OCI-LY1 (cell line): ENCODE measurements at regions not wholly inside any gene's neighbourhood (a gene's known extent, or its start where the extent isn't known, plus 50 kb on each side); places are given as distances from the start of the nearest gene placed in this dataset.

Experiments used
- H2AFZ ChIP-seq: fragments of 200-600 bp; sonication (generic), shearing (Covaris generic); 2 replicates; pipeline ENCODE4 v1.6.0; 2014; ENCODE audit warnings: antibody characterized with exemption, mild to moderate bottlenecking, low read length
- H3F3A ChIP-seq: fragments of 200-600 bp; sonication (generic), shearing (Covaris generic); 2 replicates; pipeline ENCODE4 v1.6.0; 2014; ENCODE audit warnings: mild to moderate bottlenecking, antibody characterized with exemption, low read length, moderate library complexity; ENCODE audit not compliant: insufficient read depth
- H3K27ac ChIP-seq: fragments of 200-600 bp; sonication (generic); 2 replicates; pipeline ENCODE4 v1.5.1; 2014; ENCODE audit warnings: low read length, mixed run types, mild to moderate bottlenecking, low read depth; ENCODE audit not compliant: poor library complexity, severe bottlenecking
- H3K27me3 ChIP-seq: fragments of 200-600 bp; sonication (generic); 2 replicates; pipeline ENCODE4 v1.6.0; 2014; ENCODE audit warnings: antibody characterized with exemption, mild to moderate bottlenecking, low read length, moderate library complexity; ENCODE audit not compliant: insufficient read depth
- H3K36me3 ChIP-seq: fragments of 200-600 bp; sonication (generic); 2 replicates; pipeline ENCODE4 v1.6.1; 2014; ENCODE audit warnings: mild to moderate bottlenecking, antibody characterized with exemption, low read length, moderate library complexity, mixed read lengths; ENCODE audit not compliant: insufficient read depth
- H3K4me1 ChIP-seq: fragments of 200-600 bp; sonication (generic); 2 replicates; pipeline ENCODE4 v1.5.1; 2014; ENCODE audit warnings: mild to moderate bottlenecking, low read length, moderate library complexity; ENCODE audit not compliant: insufficient read depth, severe bottlenecking
- H3K4me2 ChIP-seq: fragments of 200-600 bp; sonication (generic), shearing (Covaris generic); 2 replicates; pipeline ENCODE4 v1.6.1; 2014; ENCODE audit warnings: low read length
- H3K4me3 ChIP-seq: fragments of 200-600 bp; sonication (generic); 2 replicates; pipeline ENCODE4 v1.5.1; 2014; ENCODE audit warnings: low read length, low read depth, mild to moderate bottlenecking, mixed read lengths; ENCODE audit not compliant: poor library complexity, severe bottlenecking
- H3K79me2 ChIP-seq: fragments of 200-600 bp; shearing (Covaris generic); 2 replicates; pipeline ENCODE4 v1.6.1; 2016; ENCODE audit warnings: mixed run types, low read length, mixed read lengths; ENCODE audit not compliant: insufficient read depth
- H3K9ac ChIP-seq: fragments of 200-600 bp; sonication (generic), shearing (Covaris generic); 2 replicates; pipeline ENCODE4 v1.6.1; 2014; ENCODE audit warnings: mild to moderate bottlenecking, low read length, mixed read lengths
- H3K9me2 ChIP-seq: fragments of 200-600 bp; sonication (generic), shearing (Covaris generic); 2 replicates; pipeline ENCODE4 v1.6.1; 2014; ENCODE audit warnings: low read depth, mild to moderate bottlenecking, low read length, mixed read lengths
- H3K9me3 ChIP-seq: fragments of 200-600 bp; shearing (Covaris generic); 2 replicates; pipeline ENCODE4 v1.6.1; 2014; ENCODE audit warnings: low read length, mixed read lengths
- H4K20me1 ChIP-seq: fragments of 200-600 bp; sonication (generic), shearing (Covaris generic); 2 replicates; pipeline ENCODE4 v1.6.0; 2016; ENCODE audit warnings: mild to moderate bottlenecking, low read length; ENCODE audit not compliant: insufficient read depth
- EZH2 ChIP-seq: fragments of 200-600 bp; sonication (generic), shearing (Covaris generic); IDR thresholded peaks from 2 replicates; pipeline ENCODE4 v1.8.0; 2017; ENCODE audit warnings: borderline replicate concordance, mixed run types, mild to moderate bottlenecking, antibody characterized with exemption, low read length, moderate library complexity, mixed read lengths
- TF ChIP-seq, protein P1 (sequence below): fragments of 200-600 bp; sonication (generic), shearing (Covaris generic); IDR thresholded peaks from 2 replicates; pipeline ENCODE4 v1.5.1; 2017; ENCODE audit warnings: mild to moderate bottlenecking, antibody characterized with exemption, low read length, moderate library complexity, mixed read lengths

DNA sequence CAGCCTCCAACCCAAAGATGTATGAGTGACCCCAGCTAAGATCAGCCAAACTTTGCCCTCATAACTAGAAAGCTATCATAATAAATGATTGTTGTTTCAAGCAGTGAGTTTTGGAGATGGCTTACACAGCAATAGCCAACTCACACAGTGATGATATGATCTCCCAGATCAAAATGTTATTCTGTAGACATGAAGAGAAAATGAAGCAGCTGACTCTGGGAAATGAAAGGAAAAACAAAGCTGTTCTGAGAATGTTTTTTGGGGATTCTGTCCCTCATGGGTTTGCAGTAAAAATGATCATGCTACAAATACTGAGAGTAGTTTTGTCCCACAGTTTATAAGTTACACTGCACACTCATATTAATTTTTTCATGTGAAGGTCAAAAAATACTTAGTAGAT lies 617.8 kb downstream of the MRPL39 start:
- no peak overlapping the region for H2AFZ ChIP-seq
- no peak overlapping the region for H3K9ac ChIP-seq
- TF ChIP-seq, protein P1, sequence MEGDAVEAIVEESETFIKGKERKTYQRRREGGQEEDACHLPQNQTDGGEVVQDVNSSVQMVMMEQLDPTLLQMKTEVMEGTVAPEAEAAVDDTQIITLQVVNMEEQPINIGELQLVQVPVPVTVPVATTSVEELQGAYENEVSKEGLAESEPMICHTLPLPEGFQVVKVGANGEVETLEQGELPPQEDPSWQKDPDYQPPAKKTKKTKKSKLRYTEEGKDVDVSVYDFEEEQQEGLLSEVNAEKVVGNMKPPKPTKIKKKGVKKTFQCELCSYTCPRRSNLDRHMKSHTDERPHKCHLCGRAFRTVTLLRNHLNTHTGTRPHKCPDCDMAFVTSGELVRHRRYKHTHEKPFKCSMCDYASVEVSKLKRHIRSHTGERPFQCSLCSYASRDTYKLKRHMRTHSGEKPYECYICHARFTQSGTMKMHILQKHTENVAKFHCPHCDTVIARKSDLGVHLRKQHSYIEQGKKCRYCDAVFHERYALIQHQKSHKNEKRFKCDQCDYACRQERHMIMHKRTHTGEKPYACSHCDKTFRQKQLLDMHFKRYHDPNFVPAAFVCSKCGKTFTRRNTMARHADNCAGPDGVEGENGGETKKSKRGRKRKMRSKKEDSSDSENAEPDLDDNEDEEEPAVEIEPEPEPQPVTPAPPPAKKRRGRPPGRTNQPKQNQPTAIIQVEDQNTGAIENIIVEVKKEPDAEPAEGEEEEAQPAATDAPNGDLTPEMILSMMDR = no peak
- no peak for TF ChIP-seq EZH2
- no peaks in the 10 kb centered on the region for H3K27me3 ChIP-seq
- no peaks in the 10 kb centered on the region for H3K9me3 ChIP-seq
- H3K36me3 ChIP-seq = no peaks in the 10 kb centered on the region
- no peaks in the 10 kb centered on the region for H3F3A ChIP-seq
- H3K4me3 ChIP-seq = no peak overlapping the region
- H3K4me2 ChIP-seq = no peak overlapping the region
- H3K79me2 ChIP-seq = no peaks in the 10 kb centered on the region
- no peaks in the 10 kb centered on the region for H3K4me1 ChIP-seq
- H3K27ac ChIP-seq = no peak overlapping the region
- H4K20me1 ChIP-seq = no peaks in the 10 kb centered on the region
- no peaks in the 10 kb centered on the region for H3K9me2 ChIP-seq

DNA sequence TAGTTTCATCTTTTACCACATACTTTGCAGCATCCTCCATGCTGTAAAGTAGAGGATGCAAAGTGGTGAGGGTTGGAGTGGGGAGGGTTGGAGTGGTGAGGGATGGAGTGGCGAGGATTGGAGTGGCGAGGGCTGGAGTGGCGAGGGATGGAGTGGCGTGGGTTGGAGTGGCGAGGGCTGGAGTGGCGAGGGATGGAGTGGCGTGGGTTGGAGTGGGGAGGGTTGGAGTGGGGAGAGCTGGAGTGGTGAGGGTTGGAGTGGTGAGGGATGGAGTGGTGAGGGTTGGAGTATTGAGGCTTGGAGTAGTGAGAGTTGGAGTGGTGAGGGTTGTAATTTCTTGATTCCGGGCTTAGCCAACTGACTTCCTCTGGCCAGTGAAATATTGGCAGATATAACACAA lies 618.3 kb downstream of the MRPL39 start:
- Histone ChIP-seq H3K27ac (no peak overlapping the region), H3K9me2 (no peaks in the 10 kb centered on the region), H3F3A (no peaks in the 10 kb centered on the region), H3K9me3 (no peaks in the 10 kb centered on the region), H4K20me1 (no peaks in the 10 kb centered on the region), H2AFZ (no peak overlapping the region), H3K36me3 (no peaks in the 10 kb centered on the region), H3K4me3 (no peak overlapping the region), H3K27me3 (no peaks in the 10 kb centered on the region), H3K4me1 (no peaks in the 10 kb centered on the region), H3K4me2 (no peak overlapping the region), H3K79me2 (no peaks in the 10 kb centered on the region), H3K9ac (no peak overlapping the region)
- TF ChIP-seq, protein P1 = no peak
- no peak for TF ChIP-seq EZH2

DNA sequence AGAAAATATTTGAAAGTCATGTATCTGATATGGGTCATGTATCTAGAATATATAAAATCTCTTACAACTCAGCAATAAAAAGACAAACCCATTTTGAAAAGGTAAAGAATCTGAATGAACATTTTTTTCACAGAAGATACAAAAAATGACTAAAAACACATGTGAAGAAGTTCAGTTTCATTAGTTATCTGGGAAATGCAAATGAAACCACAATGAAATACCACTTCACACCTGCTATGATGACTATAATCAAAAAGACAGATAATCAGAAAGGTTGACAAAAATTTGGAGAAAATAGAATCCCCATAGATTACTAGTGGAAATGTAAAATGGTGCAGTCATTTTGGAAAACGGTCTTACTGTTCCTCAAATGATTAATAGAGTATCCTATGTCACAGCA lies 631.0 kb downstream of the MRPL39 start:
- Histone ChIP-seq H4K20me1 (no peaks in the 10 kb centered on the region), H3K27me3 (no peaks in the 10 kb centered on the region), H3F3A (no peaks in the 10 kb centered on the region), H3K4me3 (no peak overlapping the region), H3K27ac (no peak overlapping the region), H3K4me2 (no peak overlapping the region), H3K36me3 (no peaks in the 10 kb centered on the region), H2AFZ (no peak overlapping the region), H3K9ac (no peak overlapping the region), H3K4me1 (no peaks in the 10 kb centered on the region), H3K9me3 (no peaks in the 10 kb centered on the region), H3K79me2 (no peaks in the 10 kb centered on the region), H3K9me2 (no peaks in the 10 kb centered on the region)
- TF ChIP-seq, protein P1 = no peak
- no peak for TF ChIP-seq EZH2
